ENCODE measurements at regions not wholly inside any gene's neighbourhood (a gene's known extent, or its start where the extent isn't known, plus 50 kb on each side); places are given as distances from the start of the nearest gene placed in this dataset.

DNA sequence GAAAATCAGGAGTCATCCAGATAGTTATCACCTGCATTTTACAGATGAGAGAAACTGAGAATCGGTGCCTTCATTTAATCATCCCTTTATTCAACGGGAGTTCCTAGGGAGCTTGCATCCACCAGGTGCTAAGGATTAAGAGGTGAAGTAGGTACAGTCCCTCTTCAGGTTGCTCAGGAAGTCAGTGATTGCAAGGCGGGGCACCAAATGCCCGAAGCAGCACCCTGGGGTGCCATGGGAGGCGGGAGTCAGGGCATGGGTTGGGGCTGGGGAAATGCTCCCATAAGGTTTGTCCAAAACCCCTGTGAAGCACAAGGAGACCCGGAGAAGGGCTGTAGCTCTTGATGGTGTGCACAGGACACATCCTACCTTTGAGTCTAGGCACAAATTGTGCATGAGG is 98.8 kb upstream of the KLF4 start:
- H3K4me3 ChIP-seq (ENCODE audit: low read depth, low read length), result no peak overlapping the region
- TF ChIP-seq, protein P1, sequence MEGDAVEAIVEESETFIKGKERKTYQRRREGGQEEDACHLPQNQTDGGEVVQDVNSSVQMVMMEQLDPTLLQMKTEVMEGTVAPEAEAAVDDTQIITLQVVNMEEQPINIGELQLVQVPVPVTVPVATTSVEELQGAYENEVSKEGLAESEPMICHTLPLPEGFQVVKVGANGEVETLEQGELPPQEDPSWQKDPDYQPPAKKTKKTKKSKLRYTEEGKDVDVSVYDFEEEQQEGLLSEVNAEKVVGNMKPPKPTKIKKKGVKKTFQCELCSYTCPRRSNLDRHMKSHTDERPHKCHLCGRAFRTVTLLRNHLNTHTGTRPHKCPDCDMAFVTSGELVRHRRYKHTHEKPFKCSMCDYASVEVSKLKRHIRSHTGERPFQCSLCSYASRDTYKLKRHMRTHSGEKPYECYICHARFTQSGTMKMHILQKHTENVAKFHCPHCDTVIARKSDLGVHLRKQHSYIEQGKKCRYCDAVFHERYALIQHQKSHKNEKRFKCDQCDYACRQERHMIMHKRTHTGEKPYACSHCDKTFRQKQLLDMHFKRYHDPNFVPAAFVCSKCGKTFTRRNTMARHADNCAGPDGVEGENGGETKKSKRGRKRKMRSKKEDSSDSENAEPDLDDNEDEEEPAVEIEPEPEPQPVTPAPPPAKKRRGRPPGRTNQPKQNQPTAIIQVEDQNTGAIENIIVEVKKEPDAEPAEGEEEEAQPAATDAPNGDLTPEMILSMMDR (IDR thresholded peaks at IDR 0.05; ENCODE audit: borderline replicate concordance, insufficient read depth, low read depth, low read length), result no peak

- H3K4me3 ChIP-seq (ENCODE audit: low read depth, low read length), result no peak overlapping the region
- TF ChIP-seq, protein P1 (IDR thresholded peaks at IDR 0.05; ENCODE audit: borderline replicate concordance, insufficient read depth, low read depth, low read length), result no peak
Observed at GRCh38 chr9:107587191-107587963, 97.8 kb upstream of the KLF4 start.

GRCh38 chr9:107586493-107586892 is 96.9 kb upstream of the KLF4 start:
- TF ChIP-seq, protein P1 (IDR thresholded peaks at IDR 0.05; ENCODE audit: borderline replicate concordance, insufficient read depth, low read depth, low read length), result no peak
- H3K4me3 ChIP-seq (ENCODE audit: low read depth, low read length), result no peak overlapping the region

DNA sequence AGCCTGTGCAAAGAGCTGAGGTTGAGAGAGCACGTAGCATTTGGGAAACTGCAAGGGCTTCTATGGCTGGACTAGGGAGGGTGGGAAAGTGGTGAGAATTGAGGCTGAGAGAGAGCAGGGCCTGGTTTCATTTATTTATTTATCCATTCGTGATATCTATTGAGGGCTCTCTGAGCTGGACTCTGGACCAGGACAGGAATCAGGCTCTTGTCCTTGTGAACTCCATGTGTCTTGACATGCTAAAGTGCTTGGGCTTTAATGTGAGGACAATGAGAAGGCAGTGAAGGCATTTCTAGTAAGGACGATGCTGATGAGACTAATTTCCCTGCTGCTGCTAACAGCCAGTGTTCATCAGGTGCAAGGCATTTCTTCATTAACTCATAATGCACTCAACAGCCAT is 95.9 kb upstream of the KLF4 start:
- no peak overlapping the region for H3K4me3 ChIP-seq (ENCODE audit: low read depth, low read length)
- TF ChIP-seq, protein P1 (IDR thresholded peaks at IDR 0.05; ENCODE audit: borderline replicate concordance, insufficient read depth, low read depth, low read length), result no peak

DNA sequence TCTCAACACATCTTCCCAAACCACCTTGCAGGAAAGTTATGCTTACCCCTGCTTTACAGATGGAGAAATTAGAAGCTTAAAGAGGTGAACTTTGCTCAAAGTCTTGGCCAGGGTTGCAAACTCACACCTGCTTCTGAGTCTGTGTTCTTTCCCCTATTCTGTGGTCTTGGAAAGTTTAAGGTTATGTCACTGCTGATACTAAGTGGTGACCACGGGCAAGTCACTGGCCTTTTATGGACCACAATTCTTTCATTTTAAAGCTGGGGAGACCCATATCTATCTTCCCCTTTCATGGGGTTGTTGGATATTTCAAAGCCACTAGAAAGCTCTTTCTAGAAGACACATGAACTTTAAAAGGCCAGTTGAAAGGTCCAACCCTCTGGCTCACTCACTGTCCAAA is 95.4 kb upstream of the KLF4 start:
- no peak overlapping the region for H3K4me3 ChIP-seq (ENCODE audit: low read depth, low read length)
- TF ChIP-seq, protein P1 (IDR thresholded peaks at IDR 0.05; ENCODE audit: borderline replicate concordance, insufficient read depth, low read depth, low read length), result no peak

- no peak overlapping the region for H3K4me3 ChIP-seq (ENCODE audit: low read depth, low read length)
- TF ChIP-seq, protein P1 (IDR thresholded peaks at IDR 0.05; ENCODE audit: borderline replicate concordance, insufficient read depth, low read depth, low read length), result no peak
Observed at GRCh38 chr9:107584186-107584585, 94.6 kb upstream of the KLF4 start.

- TF ChIP-seq, protein P1 (IDR thresholded peaks at IDR 0.05; ENCODE audit: borderline replicate concordance, insufficient read depth, low read depth, low read length), result no peak
Observed at GRCh38 chr9:107577140-107577776, 87.7 kb upstream of the KLF4 start.

More at GRCh38 chr9:107577140-107577776, 87.7 kb upstream of the KLF4 start:
- no peak overlapping the region for H3K4me3 ChIP-seq (ENCODE audit: low read depth, low read length)

All from GM12875 (cell line).